GM20000 (cell line): ENCODE measurements at regions not wholly inside any gene's neighbourhood (a gene's known extent, or its start where the extent isn't known, plus 50 kb on each side); places are given as distances from the start of the nearest gene placed in this dataset.

ENCODE experiments used
- DNase-seq: peaks from one replicate; pipeline ENCODE4 v3.0.0; 2012; ENCODE audit warnings: low spot score
- TF ChIP-seq, protein P1 (sequence below): IDR thresholded peaks from 2 replicates; pipeline ENCODE4 v1.5.1; 2012; ENCODE audit warnings: mild to moderate bottlenecking, control low read depth; ENCODE audit errors: extremely low read depth, missing control alignments

DNA sequence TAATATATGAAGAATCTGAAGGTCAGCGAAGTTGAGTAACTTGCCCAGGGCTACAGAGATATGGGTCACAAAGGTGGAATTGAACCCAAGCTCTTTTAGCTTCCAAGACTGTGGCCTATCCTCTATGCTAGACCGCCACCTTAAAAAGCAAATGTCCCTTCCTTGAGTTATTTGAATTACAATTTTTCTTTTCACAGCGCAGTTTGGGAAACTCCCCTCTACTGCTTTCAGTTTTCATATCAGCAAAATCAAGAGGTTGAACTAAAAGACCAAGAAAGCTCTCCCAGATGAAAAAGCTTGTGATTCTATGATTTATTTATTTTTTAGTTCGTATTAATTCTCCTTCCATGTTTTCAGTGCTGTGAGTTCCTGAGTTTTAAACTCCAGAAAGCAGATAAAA lies 174.5 kb upstream of the C1QTNF7 start:
- peak; percentile 54 for DNase-seq
- TF ChIP-seq, protein P1, sequence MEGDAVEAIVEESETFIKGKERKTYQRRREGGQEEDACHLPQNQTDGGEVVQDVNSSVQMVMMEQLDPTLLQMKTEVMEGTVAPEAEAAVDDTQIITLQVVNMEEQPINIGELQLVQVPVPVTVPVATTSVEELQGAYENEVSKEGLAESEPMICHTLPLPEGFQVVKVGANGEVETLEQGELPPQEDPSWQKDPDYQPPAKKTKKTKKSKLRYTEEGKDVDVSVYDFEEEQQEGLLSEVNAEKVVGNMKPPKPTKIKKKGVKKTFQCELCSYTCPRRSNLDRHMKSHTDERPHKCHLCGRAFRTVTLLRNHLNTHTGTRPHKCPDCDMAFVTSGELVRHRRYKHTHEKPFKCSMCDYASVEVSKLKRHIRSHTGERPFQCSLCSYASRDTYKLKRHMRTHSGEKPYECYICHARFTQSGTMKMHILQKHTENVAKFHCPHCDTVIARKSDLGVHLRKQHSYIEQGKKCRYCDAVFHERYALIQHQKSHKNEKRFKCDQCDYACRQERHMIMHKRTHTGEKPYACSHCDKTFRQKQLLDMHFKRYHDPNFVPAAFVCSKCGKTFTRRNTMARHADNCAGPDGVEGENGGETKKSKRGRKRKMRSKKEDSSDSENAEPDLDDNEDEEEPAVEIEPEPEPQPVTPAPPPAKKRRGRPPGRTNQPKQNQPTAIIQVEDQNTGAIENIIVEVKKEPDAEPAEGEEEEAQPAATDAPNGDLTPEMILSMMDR, result no peak

- TF ChIP-seq, protein P1, result no peak
- DNase-seq, result no peak
Measured at GRCh38 chr4:15254236-15254880, 173.5 kb upstream of the C1QTNF7 start.

DNA sequence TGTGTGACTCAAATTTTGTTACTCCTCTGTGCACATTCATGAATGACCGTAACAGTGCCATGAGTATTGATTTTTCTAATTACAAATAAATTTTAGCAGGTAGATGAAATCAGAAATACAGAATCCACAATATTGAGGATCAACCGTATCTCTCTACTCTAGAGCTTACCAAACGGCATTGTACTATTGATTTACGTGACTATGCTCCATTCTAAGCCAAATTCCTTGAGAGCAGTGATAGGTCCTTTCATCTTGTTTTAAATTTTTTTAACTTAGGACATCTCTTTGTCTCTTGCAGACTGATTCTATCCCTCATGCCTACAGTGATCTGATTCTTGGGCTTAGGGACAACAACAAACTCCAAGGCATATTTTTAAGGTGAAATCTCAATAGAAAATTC lies 172.3 kb upstream of the C1QTNF7 start:
- TF ChIP-seq, protein P1, result no peak
- no peak for DNase-seq

- DNase-seq, result no peak
Measured at GRCh38 chr4:15260758-15261157, 167.1 kb upstream of the C1QTNF7 start.

GRCh38 chr4:15262396-15262795 lies 165.4 kb upstream of the C1QTNF7 start:
- TF ChIP-seq, protein P1, result no peak
- no peak for DNase-seq

More at GRCh38 chr4:15260758-15261157, 167.1 kb upstream of the C1QTNF7 start:
- TF ChIP-seq, protein P1, result no peak

- DNase-seq, result no peak
- TF ChIP-seq, protein P1, result no peak
Measured at GRCh38 chr4:15270201-15270600, 157.6 kb upstream of the C1QTNF7 start.

- TF ChIP-seq, protein P1, result no peak
- DNase-seq, result no peak
Measured at GRCh38 chr4:15286041-15286440, 141.8 kb upstream of the C1QTNF7 start.
